GM23338 (cell line): ENCODE measurements at regions not wholly inside any gene's neighbourhood (a gene's known extent, or its start where the extent isn't known, plus 50 kb on each side); places are given as distances from the start of the nearest gene placed in this dataset.

Source experiments
- ATAC-seq: fragments of 200-7000 bp; cut with Tn5 transposase; 3 replicates; pipeline ENCODE4 v1.9.1; 2020
- DNase-seq: peaks from one replicate; pipeline ENCODE4 v3.0.0-alpha.2; 2015; ENCODE audit warnings: low spot score
- H2AFZ ChIP-seq: fragments of 200-600 bp; sonication (generic); 2 replicates; pipeline ENCODE4 v1.8.0; 2016; ENCODE audit warnings: antibody characterized with exemption, mild to moderate bottlenecking, moderate library complexity
- H3F3A ChIP-seq: fragments of 200-600 bp; sonication (generic); replicated peaks from 2 replicates; pipeline ENCODE4 v1.8.0; 2017; ENCODE audit warnings: antibody characterized with exemption, mixed run types, low read depth
- H3K27ac ChIP-seq: fragments of 200-600 bp; sonication (generic); 2 replicates; pipeline ENCODE4 v1.6.1; 2016; ENCODE audit warnings: low read depth
- H3K27me3 ChIP-seq: fragments of 200-600 bp; sonication (generic); 2 replicates; pipeline ENCODE4 v1.8.0; 2016; ENCODE audit warnings: mild to moderate bottlenecking, mixed run types, moderate library complexity; ENCODE audit not compliant: insufficient read depth
- H3K36me3 ChIP-seq: fragments of 200-600 bp; sonication (generic); 2 replicates; pipeline ENCODE4 v1.8.0; 2016; ENCODE audit warnings: mild to moderate bottlenecking; ENCODE audit not compliant: insufficient read depth
- H3K4me1 ChIP-seq: fragments of 200-600 bp; sonication (generic); 2 replicates; pipeline ENCODE4 v1.8.0; 2016; ENCODE audit warnings: mild to moderate bottlenecking, moderate library complexity; ENCODE audit not compliant: insufficient read depth
- H3K4me2 ChIP-seq: fragments of 200-600 bp; sonication (generic); 2 replicates; pipeline ENCODE4 v1.7.1; 2017; ENCODE audit warnings: mixed run types
- H3K4me3 ChIP-seq: fragments of 200-600 bp; sonication (generic); 2 replicates; pipeline ENCODE4 v1.6.1; 2016; ENCODE audit warnings: mixed run types
- H3K79me2 ChIP-seq: fragments of 200-600 bp; sonication (generic); replicated peaks from 2 replicates; pipeline ENCODE4 v1.8.0; 2017; ENCODE audit warnings: mild to moderate bottlenecking; ENCODE audit not compliant: insufficient read depth
- H3K9me2 ChIP-seq: fragments of 200-600 bp; sonication (generic); 2 replicates; pipeline ENCODE4 v1.8.0; 2017; ENCODE audit not compliant: insufficient read depth
- H4K20me1 ChIP-seq: fragments of 200-600 bp; sonication (generic); replicated peaks from 2 replicates; pipeline ENCODE4 v1.8.0; 2017; ENCODE audit warnings: mild to moderate bottlenecking; ENCODE audit not compliant: insufficient read depth
- H3K27ac Mint-ChIP-seq: 2 replicates; pipeline ENCODE4 v1.8.0; 2020; ENCODE audit warnings: inconsistent platforms, mild to moderate bottlenecking, moderate library complexity, mixed read lengths
- H3K27me3 Mint-ChIP-seq: 3 replicates; pipeline ENCODE4 v1.8.0; 2022; ENCODE audit warnings: low read depth, mild to moderate bottlenecking, moderate library complexity, mixed read lengths, inconsistent platforms; ENCODE audit not compliant: insufficient read depth, poor library complexity
- H3K36me3 Mint-ChIP-seq: 3 replicates; pipeline ENCODE4 v1.8.0; 2021; ENCODE audit warnings: low read depth, mild to moderate bottlenecking, inconsistent platforms, moderate library complexity, mixed read lengths
- H3K4me1 Mint-ChIP-seq: 3 replicates; pipeline ENCODE4 v1.8.0; 2020; ENCODE audit warnings: mild to moderate bottlenecking, inconsistent platforms, mixed read lengths
- H3K4me3 Mint-ChIP-seq: 3 replicates; pipeline ENCODE4 v1.8.0; 2021; ENCODE audit warnings: moderate library complexity, mild to moderate bottlenecking, inconsistent platforms, mixed read lengths
- H3K9me3 Mint-ChIP-seq: 3 replicates; pipeline ENCODE4 v1.8.0; 2020; ENCODE audit warnings: moderate library complexity, mild to moderate bottlenecking, inconsistent platforms, mixed read lengths
- CTCF ChIP-seq, 2 experiments: fragments of 200-600 bp in 1 of 2; sonication (generic) in 1 of 2; conservative IDR thresholded peaks; 2 replicates each; pipeline versions ENCODE4 v1.5.1 to v1.6.1; 2016 to 2017; ENCODE audit warnings: antibody characterized with exemption in 2 of 2, low read depth in 2 of 2, mild to moderate bottlenecking in 2 of 2, moderate library complexity in 1 of 2
- EZH2 ChIP-seq: fragments of 200-600 bp; sonication (generic); IDR thresholded peaks from one replicate; pipeline ENCODE4 v1.8.0; 2017; ENCODE audit warnings: antibody characterized with exemption, mild to moderate bottlenecking, low read depth; ENCODE audit not compliant: unreplicated experiment
- JUNB ChIP-seq: IDR thresholded peaks from one replicate; pipeline ENCODE4 v1.6.1; 2016; ENCODE audit warnings: antibody characterized with exemption; ENCODE audit not compliant: unreplicated experiment
- NANOG ChIP-seq: IDR thresholded peaks from 2 replicates; pipeline ENCODE4 v1.6.1; 2016; ENCODE audit warnings: antibody characterized with exemption, borderline replicate concordance
- REST ChIP-seq: IDR thresholded peaks from one replicate; pipeline ENCODE4 v1.6.1; 2018; ENCODE audit warnings: antibody characterized with exemption; ENCODE audit not compliant: unreplicated experiment
- STAT1 ChIP-seq: IDR thresholded peaks from one replicate; pipeline ENCODE4 v1.6.1; 2016; ENCODE audit warnings: antibody characterized with exemption; ENCODE audit not compliant: unreplicated experiment
- TF ChIP-seq, protein P1 (sequence below): fragments of 250-450 bp; sonication (Bioruptor Pico); IDR thresholded peaks from 2 replicates; pipeline ENCODE4 v1.5.0; 2020; ENCODE audit warnings: mild to moderate bottlenecking, moderate library complexity

DNA sequence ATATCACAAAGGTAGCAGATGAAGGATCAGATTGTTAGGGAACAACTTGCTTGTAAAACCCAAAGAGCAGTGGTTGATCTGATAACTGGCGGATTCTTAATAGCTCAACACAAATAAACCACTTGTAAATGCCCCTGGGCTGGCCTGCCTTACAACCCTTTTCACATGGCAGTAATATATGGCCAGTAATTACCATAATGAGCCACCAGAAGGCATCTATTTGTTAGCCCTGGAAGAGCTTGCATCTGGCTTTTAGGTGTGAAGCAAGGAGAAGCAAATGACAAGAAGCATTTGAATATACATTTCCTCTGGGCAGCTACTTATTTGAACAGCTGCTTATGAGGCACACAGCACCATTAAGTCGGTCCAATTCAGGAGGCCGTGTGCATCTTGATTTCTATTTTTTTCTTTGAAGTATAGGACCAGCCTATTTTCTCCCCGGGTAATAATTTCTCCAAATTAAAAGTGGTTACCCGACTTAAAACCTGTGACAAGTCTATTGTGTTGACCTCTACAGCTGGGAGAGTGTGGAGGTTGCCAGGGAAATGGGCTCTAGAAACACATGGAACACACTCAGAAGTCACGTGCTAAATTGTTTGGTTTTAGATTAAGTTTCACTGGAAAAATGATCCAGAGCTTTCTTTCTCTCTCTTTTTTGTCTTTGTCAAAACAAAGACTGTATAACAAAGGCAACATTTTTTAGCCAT lies 113.4 kb downstream of the SEM1 start:
- H3K4me3 Mint-ChIP-seq = no peak overlapping the region
- TF ChIP-seq, protein P1, sequence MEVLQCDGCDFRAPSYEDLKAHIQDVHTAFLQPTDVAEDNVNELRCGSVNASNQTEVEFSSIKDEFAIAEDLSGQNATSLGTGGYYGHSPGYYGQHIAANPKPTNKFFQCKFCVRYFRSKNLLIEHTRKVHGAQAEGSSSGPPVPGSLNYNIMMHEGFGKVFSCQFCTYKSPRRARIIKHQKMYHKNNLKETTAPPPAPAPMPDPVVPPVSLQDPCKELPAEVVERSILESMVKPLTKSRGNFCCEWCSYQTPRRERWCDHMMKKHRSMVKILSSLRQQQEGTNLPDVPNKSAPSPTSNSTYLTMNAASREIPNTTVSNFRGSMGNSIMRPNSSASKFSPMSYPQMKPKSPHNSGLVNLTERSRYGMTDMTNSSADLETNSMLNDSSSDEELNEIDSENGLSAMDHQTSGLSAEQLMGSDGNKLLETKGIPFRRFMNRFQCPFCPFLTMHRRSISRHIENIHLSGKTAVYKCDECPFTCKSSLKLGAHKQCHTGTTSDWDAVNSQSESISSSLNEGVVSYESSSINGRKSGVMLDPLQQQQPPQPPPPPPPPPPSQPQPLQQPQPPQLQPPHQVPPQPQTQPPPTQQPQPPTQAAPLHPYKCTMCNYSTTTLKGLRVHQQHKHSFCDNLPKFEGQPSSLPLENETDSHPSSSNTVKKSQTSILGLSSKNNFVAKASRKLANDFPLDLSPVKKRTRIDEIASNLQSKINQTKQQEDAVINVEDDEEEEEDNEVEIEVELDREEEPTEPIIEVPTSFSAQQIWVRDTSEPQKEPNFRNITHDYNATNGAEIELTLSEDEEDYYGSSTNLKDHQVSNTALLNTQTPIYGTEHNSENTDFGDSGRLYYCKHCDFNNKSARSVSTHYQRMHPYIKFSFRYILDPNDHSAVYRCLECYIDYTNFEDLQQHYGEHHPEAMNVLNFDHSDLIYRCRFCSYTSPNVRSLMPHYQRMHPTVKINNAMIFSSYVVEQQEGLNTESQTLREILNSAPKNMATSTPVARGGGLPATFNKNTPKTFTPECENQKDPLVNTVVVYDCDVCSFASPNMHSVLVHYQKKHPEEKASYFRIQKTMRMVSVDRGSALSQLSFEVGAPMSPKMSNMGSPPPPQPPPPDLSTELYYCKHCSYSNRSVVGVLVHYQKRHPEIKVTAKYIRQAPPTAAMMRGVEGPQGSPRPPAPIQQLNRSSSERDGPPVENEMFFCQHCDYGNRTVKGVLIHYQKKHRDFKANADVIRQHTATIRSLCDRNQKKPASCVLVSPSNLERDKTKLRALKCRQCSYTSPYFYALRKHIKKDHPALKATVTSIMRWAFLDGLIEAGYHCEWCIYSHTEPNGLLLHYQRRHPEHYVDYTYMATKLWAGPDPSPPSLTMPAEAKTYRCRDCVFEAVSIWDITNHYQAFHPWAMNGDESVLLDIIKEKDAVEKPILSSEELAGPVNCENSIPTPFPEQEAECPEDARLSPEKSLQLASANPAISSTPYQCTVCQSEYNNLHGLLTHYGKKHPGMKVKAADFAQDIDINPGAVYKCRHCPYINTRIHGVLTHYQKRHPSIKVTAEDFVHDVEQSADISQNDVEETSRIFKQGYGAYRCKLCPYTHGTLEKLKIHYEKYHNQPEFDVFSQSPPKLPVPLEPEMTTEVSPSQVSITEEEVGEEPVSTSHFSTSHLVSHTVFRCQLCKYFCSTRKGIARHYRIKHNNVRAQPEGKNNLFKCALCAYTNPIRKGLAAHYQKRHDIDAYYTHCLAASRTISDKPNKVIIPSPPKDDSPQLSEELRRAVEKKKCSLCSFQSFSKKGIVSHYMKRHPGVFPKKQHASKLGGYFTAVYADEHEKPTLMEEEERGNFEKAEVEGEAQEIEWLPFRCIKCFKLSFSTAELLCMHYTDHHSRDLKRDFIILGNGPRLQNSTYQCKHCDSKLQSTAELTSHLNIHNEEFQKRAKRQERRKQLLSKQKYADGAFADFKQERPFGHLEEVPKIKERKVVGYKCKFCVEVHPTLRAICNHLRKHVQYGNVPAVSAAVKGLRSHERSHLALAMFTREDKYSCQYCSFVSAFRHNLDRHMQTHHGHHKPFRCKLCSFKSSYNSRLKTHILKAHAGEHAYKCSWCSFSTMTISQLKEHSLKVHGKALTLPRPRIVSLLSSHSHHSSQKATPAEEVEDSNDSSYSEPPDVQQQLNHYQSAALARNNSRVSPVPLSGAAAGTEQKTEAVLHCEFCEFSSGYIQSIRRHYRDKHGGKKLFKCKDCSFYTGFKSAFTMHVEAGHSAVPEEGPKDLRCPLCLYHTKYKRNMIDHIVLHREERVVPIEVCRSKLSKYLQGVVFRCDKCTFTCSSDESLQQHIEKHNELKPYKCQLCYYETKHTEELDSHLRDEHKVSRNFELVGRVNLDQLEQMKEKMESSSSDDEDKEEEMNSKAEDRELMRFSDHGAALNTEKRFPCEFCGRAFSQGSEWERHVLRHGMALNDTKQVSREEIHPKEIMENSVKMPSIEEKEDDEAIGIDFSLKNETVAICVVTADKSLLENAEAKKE (CRISPR knock-in tag) = no peak
- TF ChIP-seq REST = no peak
- no peak for TF ChIP-seq EZH2
- TF ChIP-seq JUNB = no peak
- 0 out of 4 replicates have a peak, but pooled peaks of 1 of the 2 experiments have one; percentile 19 for TF ChIP-seq CTCF (conservative IDR thresholded peaks at IDR 0.05; ENCODE audit: low read depth in 2 of 2)
- TF ChIP-seq STAT1 = no peak
- no peak for TF ChIP-seq NANOG
- H3K27ac ChIP-seq = no peak overlapping the region

More for the DNA sequence above, 113.4 kb downstream of the SEM1 start:
- Mint-ChIP-seq H3K27me3 (peaks cover 4% of the 10 kb centered on the region), H3K9me3 (no peaks in the 10 kb centered on the region), H3K36me3 (no peaks in the 10 kb centered on the region), H3K27ac (no peak overlapping the region), H3K4me1 (peaks cover 56% of the 10 kb centered on the region)
- ATAC-seq = no peak
- H2AFZ ChIP-seq = no peak overlapping the region
- H3K79me2 ChIP-seq = no peaks in the 10 kb centered on the region
- H3K4me2 ChIP-seq = no peak overlapping the region
- DNase-seq = peak; percentile 17
- H3F3A ChIP-seq = no peaks in the 10 kb centered on the region; the same call in 1 of the 2 replicates
- H4K20me1 ChIP-seq = no peaks in the 10 kb centered on the region
- H3K9me2 ChIP-seq = no peaks in the 10 kb centered on the region
- H3K27me3 ChIP-seq = no peaks in the 10 kb centered on the region
- no peak overlapping the region for H3K4me3 ChIP-seq
- H3K4me1 ChIP-seq = peaks cover 43% of the 10 kb centered on the region
- H3K36me3 ChIP-seq = no peaks in the 10 kb centered on the region
